ENCODE measurements at regions not wholly inside any gene's neighbourhood (a gene's known extent, or its start where the extent isn't known, plus 50 kb on each side); places are given as distances from the start of the nearest gene placed in this dataset.

DNA sequence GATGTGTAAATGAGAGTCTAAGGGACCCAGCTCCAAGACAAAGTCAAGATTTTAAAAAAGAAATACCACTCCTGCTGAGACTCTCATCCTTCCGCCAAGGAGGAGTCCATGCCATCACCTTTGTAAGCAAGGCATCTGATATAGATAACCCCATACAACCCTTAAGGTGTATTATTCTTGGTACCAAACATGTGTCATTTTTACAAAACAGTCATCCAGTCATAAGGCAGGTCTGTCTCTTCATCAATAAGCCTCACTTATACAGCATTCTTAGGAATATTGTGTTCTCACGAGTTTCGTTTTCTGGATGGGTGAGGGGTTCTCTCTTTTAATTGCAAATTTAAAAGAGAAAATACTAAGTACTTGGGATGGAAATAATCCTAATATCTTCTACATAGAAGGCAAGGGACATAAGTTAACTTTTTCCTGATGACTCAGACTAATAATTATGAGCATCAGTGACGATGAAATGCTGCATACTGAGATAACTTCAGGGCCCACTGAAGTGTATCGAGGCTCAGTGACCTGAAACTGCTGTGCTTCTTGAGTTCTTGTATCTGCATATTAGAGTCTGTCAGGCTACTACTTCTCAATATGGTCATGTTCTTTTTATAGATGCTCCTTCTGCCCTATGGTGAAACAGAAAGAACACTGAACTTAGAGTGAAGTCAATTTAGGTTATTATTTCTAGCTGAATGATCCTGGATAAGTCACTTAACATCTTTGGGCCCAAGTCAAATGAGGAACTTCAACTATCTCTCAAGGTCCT lies 166.6 kb downstream of the KLF12 start:
- TF ChIP-seq, protein P1, sequence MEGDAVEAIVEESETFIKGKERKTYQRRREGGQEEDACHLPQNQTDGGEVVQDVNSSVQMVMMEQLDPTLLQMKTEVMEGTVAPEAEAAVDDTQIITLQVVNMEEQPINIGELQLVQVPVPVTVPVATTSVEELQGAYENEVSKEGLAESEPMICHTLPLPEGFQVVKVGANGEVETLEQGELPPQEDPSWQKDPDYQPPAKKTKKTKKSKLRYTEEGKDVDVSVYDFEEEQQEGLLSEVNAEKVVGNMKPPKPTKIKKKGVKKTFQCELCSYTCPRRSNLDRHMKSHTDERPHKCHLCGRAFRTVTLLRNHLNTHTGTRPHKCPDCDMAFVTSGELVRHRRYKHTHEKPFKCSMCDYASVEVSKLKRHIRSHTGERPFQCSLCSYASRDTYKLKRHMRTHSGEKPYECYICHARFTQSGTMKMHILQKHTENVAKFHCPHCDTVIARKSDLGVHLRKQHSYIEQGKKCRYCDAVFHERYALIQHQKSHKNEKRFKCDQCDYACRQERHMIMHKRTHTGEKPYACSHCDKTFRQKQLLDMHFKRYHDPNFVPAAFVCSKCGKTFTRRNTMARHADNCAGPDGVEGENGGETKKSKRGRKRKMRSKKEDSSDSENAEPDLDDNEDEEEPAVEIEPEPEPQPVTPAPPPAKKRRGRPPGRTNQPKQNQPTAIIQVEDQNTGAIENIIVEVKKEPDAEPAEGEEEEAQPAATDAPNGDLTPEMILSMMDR (IDR thresholded peaks at IDR 0.05; ENCODE audit: insufficient read depth, low read depth, low read length) = no peak
- TF ChIP-seq EZH2 (IDR thresholded peaks at IDR 0.05; ENCODE audit: insufficient read depth, low read length) = no peak
